ENCODE measurements at regions not wholly inside any gene's neighbourhood (a gene's known extent, or its start where the extent isn't known, plus 50 kb on each side); places are given as distances from the start of the nearest gene placed in this dataset.

GRCh38 chr2:236965021-236965840 is 120.5 kb upstream of the COPS8 start:
- no peak overlapping the region for H3K27ac ChIP-seq
- no peak for TF ChIP-seq CTCF (IDR thresholded peaks at IDR 0.05)
- ATAC-seq (no peak), DNase-seq (no peak)
- intact Hi-C loops (cut with DNase I), result no loop called here
- peaks cover 7% of the 10 kb centered on the region for H3K4me1 ChIP-seq
- no peaks in the 10 kb centered on the region for H3K27me3 ChIP-seq (ENCODE audit: low read depth)
- no peaks in the 10 kb centered on the region for H3K36me3 ChIP-seq
- no peaks in the 10 kb centered on the region for H3K9me3 ChIP-seq
- H3K4me3 ChIP-seq, result no peak overlapping the region

- no peak overlapping the region for H3K4me3 ChIP-seq
- DNase-seq, result no peak
- H3K27ac ChIP-seq, result no peak overlapping the region
- no peaks in the 10 kb centered on the region for H3K9me3 ChIP-seq
- intact Hi-C loops (cut with DNase I), result no loop called here
- H3K36me3 ChIP-seq, result no peaks in the 10 kb centered on the region
- no peaks in the 10 kb centered on the region for H3K27me3 ChIP-seq (ENCODE audit: low read depth)
- peaks cover 12% of the 10 kb centered on the region for H3K4me1 ChIP-seq
- no peak for TF ChIP-seq CTCF (IDR thresholded peaks at IDR 0.05)
- no peak for ATAC-seq
Observed at GRCh38 chr2:236965841-236966096, 119.9 kb upstream of the COPS8 start.

- Histone ChIP-seq H3K36me3 (no peaks in the 10 kb centered on the region), H3K4me3 (no peak overlapping the region), H3K27me3 (ENCODE audit: low read depth) (no peaks in the 10 kb centered on the region), H3K27ac (no peak overlapping the region), H3K9me3 (no peaks in the 10 kb centered on the region), H3K4me1 (peaks cover 29% of the 10 kb centered on the region)
- ATAC-seq, result no peak
- no peak for DNase-seq
- TF ChIP-seq CTCF (IDR thresholded peaks at IDR 0.05), result no peak
- intact Hi-C loops (cut with DNase I), result no loop called here
Observed at GRCh38 chr2:236967499-236967783, 118.2 kb upstream of the COPS8 start.

- H3K9me3 ChIP-seq, result no peaks in the 10 kb centered on the region
- H3K27me3 ChIP-seq (ENCODE audit: low read depth), result no peaks in the 10 kb centered on the region
- intact Hi-C loops (cut with DNase I), result no loop called here
- no peak for DNase-seq
- H3K4me3 ChIP-seq, result no peak overlapping the region
- no peak for ATAC-seq
- no peak overlapping the region for H3K27ac ChIP-seq
- peaks cover 37% of the 10 kb centered on the region for H3K4me1 ChIP-seq
- TF ChIP-seq CTCF (IDR thresholded peaks at IDR 0.05), result no peak
- H3K36me3 ChIP-seq, result no peaks in the 10 kb centered on the region
Observed at GRCh38 chr2:236968101-236968879, 117.4 kb upstream of the COPS8 start.

GRCh38 chr2:236968880-236969534 is 116.7 kb upstream of the COPS8 start:
- intact Hi-C loops (cut with DNase I), result no loop called here
- no peak overlapping the region for H3K4me3 ChIP-seq
- H3K4me1 ChIP-seq, result peaks cover 44% of the 10 kb centered on the region
- no peaks in the 10 kb centered on the region for H3K27me3 ChIP-seq (ENCODE audit: low read depth)
- DNase-seq (no peak), ATAC-seq (no peak)
- H3K27ac ChIP-seq, result no peak overlapping the region
- H3K9me3 ChIP-seq, result no peaks in the 10 kb centered on the region
- TF ChIP-seq CTCF (IDR thresholded peaks at IDR 0.05), result no peak
- no peaks in the 10 kb centered on the region for H3K36me3 ChIP-seq

Measured in lower lobe of right lung (tissue), 2 donors.